K562 (cell line): ENCODE measurements at regions not wholly inside any gene's neighbourhood (a gene's known extent, or its start where the extent isn't known, plus 50 kb on each side); places are given as distances from the start of the nearest gene placed in this dataset.

ENCODE experiments used
- CBX2 ChIP-seq: fragments of 200-600 bp; sonication (generic); IDR thresholded peaks from one replicate; pipeline ENCODE4 v1.6.1; 2012; ENCODE audit warnings: mild to moderate bottlenecking, low read length, inconsistent platforms; ENCODE audit not compliant: insufficient read depth, poor library complexity, severe bottlenecking
- MAFG ChIP-seq: fragments of 450-650 bp; conservative IDR thresholded peaks from 2 replicates; pipeline ENCODE4 v1.6.1; 2016; ENCODE audit warnings: missing genetic modification characterization, missing compliant biosample characterization
- TF ChIP-seq, protein P1 (sequence below), 2 experiments: fragments of 450-650 bp; formaldehyde crosslinking in 1 of 2; IDR thresholded peaks; 2 replicates each; pipeline versions ENCODE4 v1.4.0 to v1.6.1; 2014 to 2020; ENCODE audit warnings: mild to moderate bottlenecking in 2 of 2, borderline replicate concordance in 1 of 2, low read depth in 1 of 2

DNA sequence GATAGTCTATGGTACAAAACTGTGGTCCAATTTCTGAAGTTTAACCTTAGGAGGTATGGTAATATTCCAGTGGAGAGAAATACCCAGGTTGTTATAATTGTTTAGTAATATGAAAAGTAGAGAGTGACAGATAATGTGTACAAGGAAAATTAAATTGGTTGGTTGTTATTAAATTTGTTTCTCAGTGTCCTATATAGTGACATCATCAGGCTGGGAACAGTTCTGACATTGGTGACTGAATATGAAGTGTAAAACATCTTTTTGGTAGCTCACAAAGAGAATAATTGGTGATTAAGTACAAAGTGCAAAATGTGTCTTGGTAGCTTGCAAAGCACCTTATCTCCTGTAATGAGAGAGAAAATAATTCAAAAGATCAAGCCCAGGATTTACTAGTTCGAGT lies 1806.1 kb upstream of the CDH6 start (continued):
- TF ChIP-seq, protein P1, sequence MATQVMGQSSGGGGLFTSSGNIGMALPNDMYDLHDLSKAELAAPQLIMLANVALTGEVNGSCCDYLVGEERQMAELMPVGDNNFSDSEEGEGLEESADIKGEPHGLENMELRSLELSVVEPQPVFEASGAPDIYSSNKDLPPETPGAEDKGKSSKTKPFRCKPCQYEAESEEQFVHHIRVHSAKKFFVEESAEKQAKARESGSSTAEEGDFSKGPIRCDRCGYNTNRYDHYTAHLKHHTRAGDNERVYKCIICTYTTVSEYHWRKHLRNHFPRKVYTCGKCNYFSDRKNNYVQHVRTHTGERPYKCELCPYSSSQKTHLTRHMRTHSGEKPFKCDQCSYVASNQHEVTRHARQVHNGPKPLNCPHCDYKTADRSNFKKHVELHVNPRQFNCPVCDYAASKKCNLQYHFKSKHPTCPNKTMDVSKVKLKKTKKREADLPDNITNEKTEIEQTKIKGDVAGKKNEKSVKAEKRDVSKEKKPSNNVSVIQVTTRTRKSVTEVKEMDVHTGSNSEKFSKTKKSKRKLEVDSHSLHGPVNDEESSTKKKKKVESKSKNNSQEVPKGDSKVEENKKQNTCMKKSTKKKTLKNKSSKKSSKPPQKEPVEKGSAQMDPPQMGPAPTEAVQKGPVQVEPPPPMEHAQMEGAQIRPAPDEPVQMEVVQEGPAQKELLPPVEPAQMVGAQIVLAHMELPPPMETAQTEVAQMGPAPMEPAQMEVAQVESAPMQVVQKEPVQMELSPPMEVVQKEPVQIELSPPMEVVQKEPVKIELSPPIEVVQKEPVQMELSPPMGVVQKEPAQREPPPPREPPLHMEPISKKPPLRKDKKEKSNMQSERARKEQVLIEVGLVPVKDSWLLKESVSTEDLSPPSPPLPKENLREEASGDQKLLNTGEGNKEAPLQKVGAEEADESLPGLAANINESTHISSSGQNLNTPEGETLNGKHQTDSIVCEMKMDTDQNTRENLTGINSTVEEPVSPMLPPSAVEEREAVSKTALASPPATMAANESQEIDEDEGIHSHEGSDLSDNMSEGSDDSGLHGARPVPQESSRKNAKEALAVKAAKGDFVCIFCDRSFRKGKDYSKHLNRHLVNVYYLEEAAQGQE (IDR thresholded peaks at IDR 0.05; ENCODE audit: borderline replicate concordance), result no peak
- TF ChIP-seq, protein P1 (CRISPR knock-in tag; IDR thresholded peaks at IDR 0.05; ENCODE audit: low read depth), result no peak
- TF ChIP-seq CBX2 (no peak), MAFG (tag) (no peak)
- TF ChIP-seq, all 486 proteins: peak for 0
